Endothelial cell of umbilical vein (primary cell): ENCODE measurements at regions not wholly inside any gene's neighbourhood (a gene's known extent, or its start where the extent isn't known, plus 50 kb on each side); places are given as distances from the start of the nearest gene placed in this dataset.

Source experiments
- BruUV-seq: library from RNA; stranded (reverse); fragments of 400-500 nt; replicated peaks from 2 replicates; lab custom pipeline; 2021; lab: Mats Ljungman, UMichigan
- CTCF ChIA-PET: fragments of 300-600, 350-600 bp; sonication (Branson Sonifier 250); formaldehyde crosslinking; loops from one replicate; lab custom pipeline; 2021; ENCODE audit warnings: antibody characterized with exemption, inconsistent platforms; lab: Charles Lee
- POLR2A ChIA-PET: fragments of 300-600, 350-600 bp; sonication (Branson Sonifier 250); formaldehyde crosslinking; loops from one replicate; lab custom pipeline; 2021; ENCODE audit warnings: antibody characterized with exemption, inconsistent platforms; lab: Charles Lee
- DNase-seq: peaks from one replicate; pipeline ENCODE4 v3.0.0-alpha.2; 2011; ENCODE audit warnings: low read depth, low spot score
- FAIRE-seq: peaks from 2 replicates; lab custom pipeline; 2011; peaks lifted over from hg19 to GRCh38; lab: Jason Lieb, UNC
- H2AFZ ChIP-seq: 2 replicates; pipeline ENCODE4 v1.6.0; 2012; ENCODE audit warnings: low read depth, low read length, control low read depth, inconsistent platforms
- H3K27ac ChIP-seq: 2 replicates; pipeline ENCODE4 v1.5.1; 2011; ENCODE audit warnings: low read depth, mild to moderate bottlenecking, control low read depth, low read length, moderate library complexity; ENCODE audit not compliant: insufficient read depth
- H3K27me3 ChIP-seq, 2 experiments: 2 replicates each; pipeline versions ENCODE4 v1.6.0 to v1.6.1; 2011; ENCODE audit warnings: low read length in 2 of 2, mixed read lengths in 1 of 2; ENCODE audit not compliant: control insufficient read depth in 2 of 2, insufficient read depth in 2 of 2
- H3K36me3 ChIP-seq, 2 experiments: 2 replicates in 1 of 2; 3 replicates in 1 of 2; pipeline ENCODE4 v1.5.1; 2011; ENCODE audit warnings: low read length in 2 of 2, mild to moderate bottlenecking in 1 of 2, moderate library complexity in 1 of 2; ENCODE audit not compliant: control insufficient read depth in 2 of 2, insufficient read depth in 2 of 2; ENCODE audit errors: extremely low read depth in 1 of 2
- H3K4me1 ChIP-seq: 3 replicates; pipeline ENCODE4 v1.5.1; 2011; ENCODE audit warnings: mild to moderate bottlenecking, low read length; ENCODE audit not compliant: control insufficient read depth, insufficient read depth; ENCODE audit errors: extremely low read depth
- H3K4me2 ChIP-seq: 2 replicates; pipeline ENCODE4 v1.6.1; 2011; ENCODE audit warnings: low read length, control low read depth, mixed read lengths; ENCODE audit not compliant: insufficient read depth
- H3K4me3 ChIP-seq, 3 experiments: fragments of 200-600 bp in 1 of 3; sonication (generic), shearing (Covaris generic) in 1 of 3; replicated peaks in 1 of 3; 2 replicates each; pipeline ENCODE4 v1.5.1; 2011 to 2016; ENCODE audit warnings: control low read depth in 3 of 3, low read length in 3 of 3, mild to moderate bottlenecking in 2 of 3, inconsistent platforms in 1 of 3, low read depth in 1 of 3, moderate library complexity in 1 of 3; ENCODE audit not compliant: insufficient read depth in 1 of 3
- H3K79me2 ChIP-seq: 2 replicates; pipeline ENCODE4 v1.6.0; 2012; ENCODE audit warnings: low read length, inconsistent platforms; ENCODE audit not compliant: control insufficient read depth, insufficient read depth
- H3K9ac ChIP-seq: replicated peaks from 2 replicates; pipeline ENCODE3; 2011; ENCODE audit warnings: low read length, control low read depth; ENCODE audit not compliant: insufficient read depth; ENCODE audit errors: extremely low read depth
- H3K9me1 ChIP-seq: replicated peaks from 3 replicates; pipeline ENCODE4 v1.6.0; 2011; ENCODE audit warnings: mild to moderate bottlenecking, low read length; ENCODE audit not compliant: control insufficient read depth, insufficient read depth; ENCODE audit errors: extremely low read depth
- H3K9me3 ChIP-seq: replicated peaks from 2 replicates; pipeline ENCODE4 v1.5.1; 2012; ENCODE audit warnings: low read length, inconsistent platforms; ENCODE audit not compliant: control insufficient read depth, insufficient read depth
- H4K20me1 ChIP-seq: replicated peaks from 2 replicates; pipeline ENCODE3; 2011; ENCODE audit warnings: mild to moderate bottlenecking, low read length; ENCODE audit not compliant: control insufficient read depth, insufficient read depth; ENCODE audit errors: extremely low read depth
- CTCF ChIP-seq, 2 donors: IDR thresholded peaks; 1 replicate in 1 of 2; 2 replicates in 1 of 2; pipeline ENCODE4 v1.5.1; 2011; ENCODE audit warnings: low read length in 2 of 2, mild to moderate bottlenecking in 2 of 2, moderate library complexity in 2 of 2, control low read depth in 1 of 2, inconsistent platforms in 1 of 2, low read depth in 1 of 2; ENCODE audit not compliant: insufficient read depth in 1 of 2; ENCODE audit errors: extremely low read depth in 1 of 2
- EZH2 ChIP-seq: IDR thresholded peaks from 2 replicates; pipeline ENCODE4 v1.6.1; 2012; ENCODE audit warnings: borderline replicate concordance, low read depth, mild to moderate bottlenecking, moderate library complexity, low read length, inconsistent platforms; ENCODE audit not compliant: severe bottlenecking
- FOS ChIP-seq: IDR thresholded peaks from 2 replicates; pipeline ENCODE4 v1.6.1; 2011; ENCODE audit warnings: mild to moderate bottlenecking, low read length, moderate library complexity, borderline replicate concordance; ENCODE audit not compliant: insufficient read depth
- GATA2 ChIP-seq: IDR thresholded peaks from 2 replicates; pipeline ENCODE4 v1.7.0; 2011; ENCODE audit warnings: low read depth, mild to moderate bottlenecking, moderate library complexity, mixed read lengths, low read length; ENCODE audit not compliant: insufficient read length, insufficient read depth
- JUN ChIP-seq: IDR thresholded peaks from 2 replicates; pipeline ENCODE4 v1.6.1; 2011; ENCODE audit warnings: borderline replicate concordance, low read depth; ENCODE audit not compliant: insufficient read length, insufficient read depth
- MYC ChIP-seq: IDR thresholded peaks from one replicate; pipeline ENCODE4 v1.6.1; 2011; ENCODE audit warnings: mild to moderate bottlenecking, low read depth, low read length
- POLR2A ChIP-seq: IDR thresholded peaks from 2 replicates; pipeline ENCODE4 v1.6.1; 2012; ENCODE audit warnings: low read depth, mild to moderate bottlenecking, control low read depth, low read length
- POLR2AphosphoS5 ChIP-seq: IDR thresholded peaks from 2 replicates; pipeline ENCODE4 v1.6.1; 2012; ENCODE audit warnings: low read depth, mild to moderate bottlenecking, control low read depth, low read length, moderate library complexity; ENCODE audit not compliant: insufficient read depth
- dilution Hi-C: fragments of 300-500 bp; cut with MboI; formaldehyde crosslinking; loops from one replicate; pipeline ENCODE4 v1.15.0; 2019; ENCODE audit warnings: low sequenced_read_pairs; ENCODE audit not compliant: extremely low pct_ligation_motif_present
- intact Hi-C: fragments of 100-400 bp; cut with micrococcal nuclease; formaldehyde crosslinking; loops from one replicate; pipeline ENCODE4 v1.10.0; 2022
- TF ChIP-seq, protein P1 (sequence below): IDR thresholded peaks from 2 replicates; pipeline ENCODE4 v1.6.1; 2011; ENCODE audit not compliant: insufficient read depth, insufficient read length

GRCh38 chr9:16150501-16150900, 597.7 kb downstream of the CCDC171 start:
- DNase-seq, result no peak
- H3K27me3 ChIP-seq, result peaks cover 3 to 4% of the 10 kb centered on the region in 2 experiments
- FAIRE-seq, result no peak
- H2AFZ ChIP-seq, result no peak overlapping the region
- no peaks in the 10 kb centered on the region for H3K79me2 ChIP-seq
- H3K4me3 ChIP-seq, result no peak overlapping the region
- dilution Hi-C loops (no loop called here), intact Hi-C loops (loop anchor here (5.0 kb wide), 1 partner anchor 577 kb away; no protein-coding TSS in a partner anchor)
- ChIA-PET POLR2A (no interaction called here), CTCF (interaction anchor here (1.4 to 1.7 kb wide), 2 partner anchors 14 to 17 kb away, joined by 3 to 7 read pairs; no protein-coding TSS in a partner anchor)
- no peaks in the 10 kb centered on the region for H3K36me3 ChIP-seq
- BruUV-seq, result no TSS peak
- peaks cover 5% of the 10 kb centered on the region for H3K4me1 ChIP-seq
- H4K20me1 ChIP-seq, result no peaks in the 10 kb centered on the region
- H3K9ac ChIP-seq, result no peak overlapping the region
- no peak for TF ChIP-seq CTCF (IDR thresholded peaks at IDR 0.05; ENCODE audit: extremely low read depth in 1 of 2, insufficient read depth in 1 of 2, low read depth in 1 of 2, low read length in 2 of 2)
- TF ChIP-seq GATA2, result no peak
- TF ChIP-seq FOS, result no peak
- TF ChIP-seq, protein P1, sequence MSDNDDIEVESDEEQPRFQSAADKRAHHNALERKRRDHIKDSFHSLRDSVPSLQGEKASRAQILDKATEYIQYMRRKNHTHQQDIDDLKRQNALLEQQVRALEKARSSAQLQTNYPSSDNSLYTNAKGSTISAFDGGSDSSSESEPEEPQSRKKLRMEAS, result no peak
- no peak for TF ChIP-seq POLR2AphosphoS5
- TF ChIP-seq JUN, result no peak
- no peak for TF ChIP-seq EZH2
- TF ChIP-seq POLR2A, result no peak
- no peak for TF ChIP-seq MYC
- H3K4me2 ChIP-seq, result no peak overlapping the region
- no peak overlapping the region for H3K27ac ChIP-seq
- H3K9me1 ChIP-seq, result no peaks in the 10 kb centered on the region
- no peaks in the 10 kb centered on the region for H3K9me3 ChIP-seq
